T-helper 1 cell treated with Interleukin-12 subunit alpha and Interleukin-12 subunit beta and Interleukin-4 antibody, amounts not matched to agents 30 ng/mL and 1 ng/mL, for 36 hours (primary cell): ENCODE measurements at regions not wholly inside any gene's neighbourhood (a gene's known extent, or its start where the extent isn't known, plus 50 kb on each side); places are given as distances from the start of the nearest gene placed in this dataset.

ENCODE experiments used
- intact Hi-C: fragments of 100-400 bp; cut with micrococcal nuclease; formaldehyde crosslinking; loops from one replicate; pipeline ENCODE4 v1.15.1; 2024

DNA sequence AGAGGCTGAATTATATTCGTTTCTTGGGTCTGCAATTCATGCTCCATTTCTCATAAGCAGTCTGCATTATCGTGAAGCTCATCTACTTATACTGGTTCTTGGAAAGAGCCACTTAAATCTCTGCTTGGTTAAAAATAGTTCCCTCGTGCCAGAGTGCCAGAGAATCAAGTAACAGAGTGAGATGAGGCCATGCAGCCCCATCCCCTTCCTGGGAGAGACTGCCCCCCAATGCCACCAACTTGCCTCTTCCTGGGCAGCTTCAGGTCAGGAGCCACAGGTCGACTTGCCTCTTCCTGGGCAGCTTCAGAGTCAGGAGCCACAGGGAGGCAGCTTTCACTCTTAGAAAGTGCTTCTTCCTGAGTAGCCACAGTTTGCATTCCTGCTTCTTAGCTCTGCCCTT lies 223.9 kb upstream of the ZBED5 start:
- intact Hi-C loops: no loop called here

GRCh38 chr11:11081288-11081687 lies 223.4 kb upstream of the ZBED5 start:
- intact Hi-C loops: no loop called here

GRCh38 chr11:11078344-11079086 lies 220.7 kb upstream of the ZBED5 start:
- intact Hi-C loops: no loop called here

DNA sequence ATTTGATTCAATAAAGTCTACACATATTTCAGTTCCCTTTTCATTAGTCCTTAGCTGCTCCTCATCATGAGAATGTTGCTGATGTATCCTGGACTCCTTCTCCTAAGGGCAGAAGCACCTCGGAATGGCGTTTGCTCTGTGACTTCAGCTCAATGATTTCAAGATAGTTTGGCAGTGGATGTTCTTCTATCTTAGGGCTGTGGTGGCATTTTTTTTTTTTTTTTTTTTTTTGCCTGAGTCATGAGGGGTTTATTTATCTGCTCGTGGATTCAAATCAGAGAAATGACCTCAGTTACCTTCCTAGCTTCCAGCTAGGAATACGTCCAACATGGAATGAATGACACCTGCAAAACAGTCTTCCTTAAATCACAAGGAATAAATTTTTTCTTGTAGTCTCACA lies 220.0 kb upstream of the ZBED5 start:
- intact Hi-C loops: no loop called here

- intact Hi-C loops: no loop called here
Measured at GRCh38 chr11:11076879-11077278, 219.0 kb upstream of the ZBED5 start.

DNA sequence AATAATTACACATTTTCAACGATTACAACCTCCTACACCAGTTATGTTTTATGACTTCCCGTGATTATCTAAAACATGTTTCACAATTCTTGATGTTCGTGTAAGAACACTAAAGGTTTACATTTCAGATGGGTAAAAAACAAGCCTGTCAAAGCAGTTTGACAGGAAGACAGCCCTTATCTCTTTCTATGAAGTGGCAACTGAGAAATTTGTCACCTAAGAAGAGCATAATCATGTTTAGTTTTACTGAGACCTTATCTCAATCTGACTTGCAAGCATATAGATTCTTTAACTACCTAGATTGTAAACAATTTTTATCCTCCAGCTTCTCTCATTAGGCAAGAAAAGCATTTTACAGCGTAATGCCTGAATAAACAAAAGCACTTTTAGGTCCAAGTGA lies 218.4 kb upstream of the ZBED5 start:
- intact Hi-C loops: no loop called here

DNA sequence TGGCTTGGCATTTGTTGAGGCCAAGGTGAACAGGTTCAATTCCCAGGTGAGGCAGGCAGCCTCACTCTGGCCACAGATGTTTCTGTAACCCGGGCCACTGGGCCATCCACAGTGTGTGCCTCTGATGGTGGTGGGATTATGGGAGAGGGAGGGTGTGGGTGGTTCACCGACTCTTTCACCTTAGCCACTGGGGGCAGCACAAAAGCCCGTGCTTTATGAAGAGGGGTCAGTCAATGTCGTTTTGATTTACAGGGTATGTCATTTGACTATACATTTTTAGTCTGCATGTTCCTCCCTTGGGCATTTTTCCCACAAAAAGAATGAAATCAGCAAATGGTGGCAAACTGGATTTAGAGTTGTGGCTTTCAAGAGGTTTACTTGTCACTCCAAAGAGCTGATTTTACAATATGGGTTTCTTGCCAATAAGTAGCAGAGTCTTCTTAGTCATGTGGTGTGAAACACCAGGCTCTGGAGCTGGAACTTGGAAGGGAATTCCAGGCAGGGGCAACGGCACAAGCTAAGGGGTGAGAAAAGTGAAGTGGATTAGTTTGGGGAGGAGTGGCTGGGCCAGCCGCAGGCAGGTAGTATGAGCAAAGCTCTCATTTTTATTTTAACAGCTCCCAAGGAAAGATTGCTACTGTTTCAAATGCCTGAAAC lies 217.8 kb upstream of the ZBED5 start:
- intact Hi-C loops: no loop called here

GRCh38 chr11:11074686-11075335 lies 217.0 kb upstream of the ZBED5 start:
- intact Hi-C loops: no loop called here

DNA sequence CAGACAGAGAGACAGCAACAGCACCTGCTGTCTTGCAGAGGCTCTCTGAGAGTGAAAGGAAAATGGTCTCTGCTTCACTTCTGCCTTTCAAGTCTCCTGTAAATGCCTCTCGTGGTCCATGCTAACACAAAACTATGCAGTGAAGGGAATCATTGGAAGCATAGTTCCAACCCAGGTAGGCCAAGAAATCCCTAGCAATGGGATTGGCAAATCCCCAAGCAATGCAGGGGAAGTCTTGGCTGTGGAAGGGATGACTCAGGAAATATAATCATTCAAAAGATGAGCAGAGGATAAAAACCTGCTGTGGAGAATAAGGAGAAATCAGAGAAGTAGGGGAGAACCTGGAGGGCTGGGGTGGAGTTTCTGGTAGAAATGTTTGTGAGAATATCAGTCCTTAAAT lies 216.1 kb upstream of the ZBED5 start:
- intact Hi-C loops: no loop called here

DNA sequence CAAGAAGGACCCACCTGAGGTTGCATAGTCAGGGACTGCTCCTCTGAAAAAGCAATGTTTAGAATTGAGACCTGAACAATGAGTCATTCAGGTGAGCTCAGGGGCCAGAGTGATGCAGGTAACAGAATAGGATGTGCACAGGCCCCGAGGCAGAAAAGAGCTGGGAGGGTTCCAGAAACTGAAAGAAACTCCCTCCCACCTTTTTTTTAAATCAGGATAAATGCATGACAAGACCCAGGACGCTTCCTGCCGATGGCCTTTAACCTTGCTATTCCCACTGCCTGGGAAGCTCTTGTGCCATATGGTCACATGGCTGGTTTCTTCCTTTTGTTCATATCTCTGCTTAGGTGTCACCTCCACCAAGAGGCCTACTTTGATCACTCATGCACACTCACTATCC lies 214.2 kb upstream of the ZBED5 start:
- intact Hi-C loops: no loop called here

DNA sequence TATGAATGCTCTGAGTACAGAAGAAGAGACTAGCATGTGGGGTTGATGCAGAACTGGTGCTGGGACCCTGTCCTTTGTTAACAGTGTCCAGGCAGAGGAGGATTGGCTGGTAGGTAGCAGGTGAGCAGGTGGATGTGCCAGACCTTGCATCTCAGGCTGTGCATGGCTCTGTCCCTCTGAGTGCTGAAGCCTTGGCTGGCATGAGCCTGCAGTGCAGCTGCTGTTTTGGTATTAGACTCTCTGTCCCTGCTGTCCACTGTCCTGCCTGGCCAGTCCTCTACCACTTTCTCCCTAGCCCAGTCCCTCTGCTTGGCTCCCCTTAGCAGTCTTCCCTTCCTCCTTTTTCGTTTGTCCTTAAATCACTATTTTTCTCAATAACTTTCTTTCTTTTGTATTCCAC lies 213.6 kb upstream of the ZBED5 start:
- intact Hi-C loops: no loop called here

DNA sequence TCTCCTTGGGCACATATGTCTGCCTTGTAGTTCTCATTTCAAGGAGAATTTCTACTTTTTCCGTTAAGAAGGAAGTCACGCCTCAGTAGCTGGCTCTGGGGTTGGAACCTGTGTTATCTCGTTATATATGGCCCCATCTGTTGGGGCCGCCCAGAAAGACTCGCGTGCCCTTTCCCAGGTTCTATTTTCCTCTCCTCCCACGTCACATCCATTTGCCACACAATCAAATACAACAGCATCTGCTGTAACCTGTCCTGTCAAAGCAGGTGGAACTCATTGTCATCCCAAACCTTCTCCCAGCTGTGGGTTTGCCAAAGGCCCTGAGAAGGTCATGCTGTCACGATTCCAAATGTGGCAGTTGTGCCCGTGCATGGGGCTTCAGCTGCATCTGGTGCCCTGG lies 213.1 kb upstream of the ZBED5 start:
- intact Hi-C loops: no loop called here

DNA sequence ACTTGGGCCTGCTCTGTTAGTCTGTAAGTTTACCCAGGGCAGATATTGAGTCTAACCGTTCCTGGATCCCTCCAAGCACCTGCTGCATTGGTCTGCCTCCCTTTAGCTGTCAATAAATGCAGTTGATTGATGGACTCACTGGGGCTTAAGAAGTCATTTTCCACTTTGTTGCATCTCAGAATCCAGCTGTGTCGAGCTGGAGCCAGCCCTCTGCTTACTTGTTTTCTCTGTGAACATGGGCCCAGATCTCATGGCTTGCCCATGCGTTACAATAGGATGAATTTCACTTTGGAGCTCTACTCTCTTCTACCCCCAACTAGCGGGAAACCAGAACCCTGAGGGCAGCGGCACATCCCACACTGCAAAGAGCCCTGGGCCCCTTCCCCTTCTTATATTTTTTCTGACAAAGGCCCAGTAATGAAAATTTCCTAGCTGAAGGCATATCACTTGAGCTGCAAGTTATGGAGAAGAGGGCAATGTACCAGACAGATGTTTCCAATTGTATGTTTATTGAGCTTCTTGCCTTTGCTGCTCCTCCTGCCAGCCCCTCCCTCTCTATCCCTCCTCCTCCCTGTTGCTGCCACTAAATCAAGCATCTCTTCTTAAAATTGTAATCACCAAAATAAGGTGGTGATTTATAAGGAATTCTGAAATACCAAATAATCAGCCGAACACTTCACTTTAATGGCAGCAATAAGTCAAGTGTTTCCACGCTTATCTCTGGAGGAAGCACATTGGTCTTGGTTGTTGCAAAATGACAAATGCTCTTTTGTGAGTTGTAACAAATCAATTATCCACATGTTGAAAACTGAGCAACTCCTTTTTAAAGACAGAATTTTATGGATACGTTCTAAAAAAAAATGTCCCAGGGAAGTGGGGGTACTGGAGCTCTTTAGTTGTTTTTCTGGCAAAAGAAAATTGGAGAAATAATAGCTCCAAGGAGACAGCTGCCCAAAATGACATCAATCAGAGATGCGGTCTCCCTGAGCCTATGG lies 212.3 kb upstream of the ZBED5 start:
- intact Hi-C loops: no loop called here

- intact Hi-C loops: no loop called here
Measured at GRCh38 chr11:11068113-11068512, 210.3 kb upstream of the ZBED5 start.

- intact Hi-C loops: no loop called here
Measured at GRCh38 chr11:11065396-11065795, 207.5 kb upstream of the ZBED5 start.

GRCh38 chr11:11057472-11057854 lies 199.6 kb upstream of the ZBED5 start:
- intact Hi-C loops: no loop called here

GRCh38 chr11:11056749-11057471 lies 199.1 kb upstream of the ZBED5 start:
- intact Hi-C loops: no loop called here

GRCh38 chr11:11056316-11056715 lies 198.5 kb upstream of the ZBED5 start:
- intact Hi-C loops: no loop called here

GRCh38 chr11:11047851-11048610 lies 190.2 kb upstream of the ZBED5 start:
- intact Hi-C loops: no loop called here

- intact Hi-C loops: no loop called here
Measured at GRCh38 chr11:11046781-11047180, 188.9 kb upstream of the ZBED5 start.
